ENCODE measurements at regions not wholly inside any gene's neighbourhood (a gene's known extent, or its start where the extent isn't known, plus 50 kb on each side); places are given as distances from the start of the nearest gene placed in this dataset.

- no peak for TF ChIP-seq CTCF (IDR thresholded peaks at IDR 0.05)
- no peak for TF ChIP-seq EZH2 (IDR thresholded peaks at IDR 0.05; ENCODE audit: borderline replicate concordance, insufficient read depth, low read depth, low read length, poor library complexity, severe bottlenecking)
Observed at GRCh38 chr1:14128096-14128495, 428.1 kb downstream of the PRDM2 start.

Data from B cell (primary cell).